SK-N-SH (cell line): ENCODE measurements at regions not wholly inside any gene's neighbourhood (a gene's known extent, or its start where the extent isn't known, plus 50 kb on each side); places are given as distances from the start of the nearest gene placed in this dataset.

ENCODE experiments used
- JUND ChIP-seq: IDR thresholded peaks from 2 replicates; pipeline ENCODE4 v1.4.0; 2012
- TF ChIP-seq, protein P1 (sequence below): fragments of 200-600 bp; sonication (generic); IDR thresholded peaks from 2 replicates; pipeline ENCODE4 v1.6.1; 2017; ENCODE audit warnings: antibody characterized with exemption, mild to moderate bottlenecking, moderate library complexity

DNA sequence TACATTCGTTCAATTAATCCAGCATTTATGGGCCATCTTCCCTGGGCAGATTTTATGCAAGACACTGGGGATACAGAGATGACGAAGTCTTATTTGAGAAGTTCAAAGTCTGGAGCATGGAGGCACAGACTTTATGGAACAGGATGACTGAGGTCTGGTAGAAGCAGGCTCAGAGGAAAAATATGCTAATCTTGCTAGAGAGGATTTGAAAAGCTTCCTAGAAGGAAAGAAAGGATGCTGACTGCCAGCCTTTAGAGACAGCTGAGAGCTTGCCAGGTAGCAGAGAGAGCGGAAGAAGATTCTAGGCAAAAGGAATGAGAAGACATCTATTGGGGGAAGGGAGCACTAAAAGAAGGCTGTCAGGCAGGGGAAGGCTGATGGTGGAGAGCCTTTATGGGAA is 75.5 kb upstream of the ATP5PO start:
- TF ChIP-seq JUND, result no peak
- TF ChIP-seq, protein P1, sequence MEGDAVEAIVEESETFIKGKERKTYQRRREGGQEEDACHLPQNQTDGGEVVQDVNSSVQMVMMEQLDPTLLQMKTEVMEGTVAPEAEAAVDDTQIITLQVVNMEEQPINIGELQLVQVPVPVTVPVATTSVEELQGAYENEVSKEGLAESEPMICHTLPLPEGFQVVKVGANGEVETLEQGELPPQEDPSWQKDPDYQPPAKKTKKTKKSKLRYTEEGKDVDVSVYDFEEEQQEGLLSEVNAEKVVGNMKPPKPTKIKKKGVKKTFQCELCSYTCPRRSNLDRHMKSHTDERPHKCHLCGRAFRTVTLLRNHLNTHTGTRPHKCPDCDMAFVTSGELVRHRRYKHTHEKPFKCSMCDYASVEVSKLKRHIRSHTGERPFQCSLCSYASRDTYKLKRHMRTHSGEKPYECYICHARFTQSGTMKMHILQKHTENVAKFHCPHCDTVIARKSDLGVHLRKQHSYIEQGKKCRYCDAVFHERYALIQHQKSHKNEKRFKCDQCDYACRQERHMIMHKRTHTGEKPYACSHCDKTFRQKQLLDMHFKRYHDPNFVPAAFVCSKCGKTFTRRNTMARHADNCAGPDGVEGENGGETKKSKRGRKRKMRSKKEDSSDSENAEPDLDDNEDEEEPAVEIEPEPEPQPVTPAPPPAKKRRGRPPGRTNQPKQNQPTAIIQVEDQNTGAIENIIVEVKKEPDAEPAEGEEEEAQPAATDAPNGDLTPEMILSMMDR, result no peak
